Mesendoderm (in vitro differentiated cells): ENCODE measurements at regions not wholly inside any gene's neighbourhood (a gene's known extent, or its start where the extent isn't known, plus 50 kb on each side); places are given as distances from the start of the nearest gene placed in this dataset.
A peak's percentile ranks its signal among the peaks of the same experiment; 100 is the strongest.

Experiments
- DNase-seq: peaks from one replicate; pipeline ENCODE4 v3.0.0; 2013
- H2AK5ac ChIP-seq: 2 replicates; pipeline ENCODE4 v1.6.1; 2013; ENCODE audit warnings: low read length, inconsistent platforms
- H2BK120ac ChIP-seq: 2 replicates; pipeline ENCODE4 v1.6.1; 2013; ENCODE audit warnings: low read depth, mild to moderate bottlenecking, low read length, moderate library complexity, mixed read lengths
- H2BK15ac ChIP-seq: replicated peaks from 2 replicates; pipeline ENCODE4 v1.6.1; 2013; ENCODE audit warnings: low read depth, mild to moderate bottlenecking, moderate library complexity
- H2BK5ac ChIP-seq: 2 replicates; pipeline ENCODE4 v1.6.1; 2013; ENCODE audit warnings: low read length, inconsistent platforms
- H3K18ac ChIP-seq: 2 replicates; pipeline ENCODE4 v1.6.1; 2013; ENCODE audit warnings: mild to moderate bottlenecking, low read length, mixed read lengths
- H3K23ac ChIP-seq: one replicate; pipeline ENCODE4 v1.6.1; 2013; ENCODE audit warnings: low read length
- H3K27ac ChIP-seq: 2 replicates; pipeline ENCODE4 v1.5.1; 2013; ENCODE audit warnings: low read depth, mild to moderate bottlenecking, inconsistent platforms, low read length, moderate library complexity
- H3K27me3 ChIP-seq: 2 replicates; pipeline ENCODE4 v1.6.1; 2013; ENCODE audit warnings: low read length, control low read depth, mild to moderate bottlenecking, inconsistent platforms; ENCODE audit not compliant: insufficient read depth, poor library complexity
- H3K36me3 ChIP-seq: 2 replicates; pipeline ENCODE4 v1.6.1; 2013; ENCODE audit warnings: low read length, inconsistent platforms; ENCODE audit not compliant: control insufficient read depth, insufficient read depth
- H3K4ac ChIP-seq: one replicate; pipeline ENCODE4 v1.6.1; 2013; ENCODE audit warnings: low read depth, mild to moderate bottlenecking, low read length, moderate library complexity
- H3K4me1 ChIP-seq: 2 replicates; pipeline ENCODE4 v1.6.1; 2013; ENCODE audit warnings: low read depth, low read length, inconsistent platforms; ENCODE audit not compliant: control insufficient read depth
- H3K4me2 ChIP-seq: 2 replicates; pipeline ENCODE4 v1.6.1; 2013; ENCODE audit warnings: low read length
- H3K4me3 ChIP-seq: 2 replicates; pipeline ENCODE4 v1.5.1; 2013; ENCODE audit warnings: mild to moderate bottlenecking, low read length
- H3K56ac ChIP-seq: one replicate; pipeline ENCODE4 v1.6.1; 2013; ENCODE audit warnings: low read length
- H3K79me1 ChIP-seq: 2 replicates; pipeline ENCODE4 v1.6.1; 2013; ENCODE audit warnings: low read length, inconsistent platforms
- H3K79me2 ChIP-seq: 2 replicates; pipeline ENCODE4 v1.6.1; 2013; ENCODE audit warnings: mild to moderate bottlenecking, low read length; ENCODE audit not compliant: control insufficient read depth, insufficient read depth
- H3K9ac ChIP-seq: 2 replicates; pipeline ENCODE4 v1.6.1; 2013; ENCODE audit warnings: low read length, inconsistent platforms
- H4K5ac ChIP-seq: one replicate; pipeline ENCODE4 v1.6.1; 2013; ENCODE audit warnings: low read length
- H4K8ac ChIP-seq: one replicate; pipeline ENCODE4 v1.6.1; 2013; ENCODE audit warnings: low read depth, mild to moderate bottlenecking, control low read depth, low read length, moderate library complexity
- WGBS: extraction: QIAGEN DNeasy Blood & Tissue Kit; methylation state at CpG from one replicate; pipeline ENCODE4 v1.1.7; 2013; ENCODE audit warnings: low lambda C conversion rate, missing lambda C conversion rate; ENCODE audit not compliant: insufficient coverage; ENCODE audit errors: extremely low coverage; 5-methylcytosine and 5-hydroxymethylcytosine counted together

GRCh38 chr1:42038261-42038660 lies 114.9 kb upstream of the GUCA2B start:
- Histone ChIP-seq H2BK5ac (no peak overlapping the region), H3K23ac (no peak overlapping the region), H3K4me3 (no peak overlapping the region), H3K4ac (no peak overlapping the region), H3K4me2 (no peak overlapping the region), H4K8ac (no peak overlapping the region), H3K79me2 (no peaks in the 10 kb centered on the region), H4K5ac (no peak overlapping the region), H2BK120ac (no peak overlapping the region), H3K4me1 (no peaks in the 10 kb centered on the region), H3K18ac (no peak overlapping the region), H2BK15ac (no peak overlapping the region), H3K27me3 (peaks cover 7% of the 10 kb centered on the region), H3K9ac (no peak overlapping the region), H3K56ac (no peak overlapping the region), H3K79me1 (no peaks in the 10 kb centered on the region), H2AK5ac (no peak overlapping the region), H3K36me3 (no peaks in the 10 kb centered on the region), H3K27ac (no peak overlapping the region)
- no CpG with 5 or more reads among the region's 4 CpGs for WGBS
- DNase-seq = peak; percentile 54

- Histone ChIP-seq H3K9ac (no peak overlapping the region), H3K18ac (no peak overlapping the region), H3K23ac (no peak overlapping the region), H3K4me1 (no peaks in the 10 kb centered on the region), H3K36me3 (no peaks in the 10 kb centered on the region), H4K5ac (no peak overlapping the region), H2BK120ac (no peak overlapping the region), H2BK5ac (no peak overlapping the region), H3K4me3 (no peak overlapping the region), H2BK15ac (no peak overlapping the region), H3K27me3 (peaks cover 7% of the 10 kb centered on the region), H3K79me2 (no peaks in the 10 kb centered on the region), H2AK5ac (no peak overlapping the region), H3K56ac (no peak overlapping the region), H3K4me2 (no peak overlapping the region), H3K27ac (no peak overlapping the region), H4K8ac (no peak overlapping the region), H3K4ac (no peak overlapping the region), H3K79me1 (no peaks in the 10 kb centered on the region)
- WGBS = no CpG with 5 or more reads among the region's 3 CpGs
- no peak for DNase-seq
Measured at GRCh38 chr1:42037586-42037985, 115.6 kb upstream of the GUCA2B start.

- Histone ChIP-seq H3K56ac (no peak overlapping the region), H3K27ac (no peak overlapping the region), H2BK120ac (no peak overlapping the region), H3K4me2 (no peak overlapping the region), H4K5ac (no peak overlapping the region), H3K79me1 (no peaks in the 10 kb centered on the region), H3K18ac (no peak overlapping the region), H2BK15ac (no peak overlapping the region), H2BK5ac (no peak overlapping the region), H3K4me1 (no peaks in the 10 kb centered on the region), H3K23ac (no peak overlapping the region), H4K8ac (no peak overlapping the region), H3K79me2 (no peaks in the 10 kb centered on the region), H3K4me3 (no peak overlapping the region), H2AK5ac (no peak overlapping the region), H3K36me3 (no peaks in the 10 kb centered on the region), H3K27me3 (peaks cover 7% of the 10 kb centered on the region), H3K4ac (no peak overlapping the region), H3K9ac (no peak overlapping the region)
- WGBS = no CpG with 5 or more reads among the region's 1 CpG
- DNase-seq = no peak
Measured at GRCh38 chr1:42037161-42037560, 116.0 kb upstream of the GUCA2B start.

- Histone ChIP-seq H2BK5ac (no peak overlapping the region), H3K36me3 (no peaks in the 10 kb centered on the region), H3K23ac (no peak overlapping the region), H3K4me3 (peak overlapping the region; percentile 78), H3K4me1 (no peaks in the 10 kb centered on the region), H3K27me3 (peaks cover 7% of the 10 kb centered on the region), H2BK120ac (no peak overlapping the region), H3K79me1 (no peaks in the 10 kb centered on the region), H3K4ac (no peak overlapping the region), H4K8ac (no peak overlapping the region), H3K27ac (no peak overlapping the region), H2BK15ac (no peak overlapping the region), H3K18ac (no peak overlapping the region), H3K9ac (peak overlapping the region; percentile 58), H2AK5ac (no peak overlapping the region), H4K5ac (no peak overlapping the region), H3K79me2 (no peaks in the 10 kb centered on the region), H3K56ac (peak overlapping the region; percentile 83), H3K4me2 (peak overlapping the region; percentile 98)
- no CpG with 5 or more reads among the region's 60 CpGs for WGBS
- peak; percentile 95 for DNase-seq
Measured at GRCh38 chr1:42035830-42036604, 117.2 kb upstream of the GUCA2B start.

- no CpG with 5 or more reads among the region's 66 CpGs for WGBS
- Histone ChIP-seq H3K4me3 (peak overlapping the region; percentile 51), H2BK120ac (no peak overlapping the region), H3K4ac (no peak overlapping the region), H3K23ac (no peak overlapping the region), H2BK5ac (no peak overlapping the region), H3K56ac (peak overlapping the region; percentile 64), H3K27ac (no peak overlapping the region), H3K9ac (peak overlapping the region; percentile 49), H3K79me2 (no peaks in the 10 kb centered on the region), H3K79me1 (no peaks in the 10 kb centered on the region), H3K27me3 (peaks cover 7% of the 10 kb centered on the region), H3K4me2 (peak overlapping the region; percentile 78), H3K18ac (no peak overlapping the region), H3K36me3 (no peaks in the 10 kb centered on the region), H4K5ac (no peak overlapping the region), H3K4me1 (no peaks in the 10 kb centered on the region), H4K8ac (no peak overlapping the region), H2AK5ac (no peak overlapping the region), H2BK15ac (no peak overlapping the region)
- peak; percentile 57 for DNase-seq
Measured at GRCh38 chr1:42035205-42035829, 116.6 kb upstream of the HIVEP3 start.
